Stimulated activated CD4-positive, alpha-beta T cell treated with anti-CD3 and anti-CD28 coated beads, Interleukin-1b, Interleukin-23, amount 100 ng/mL, for 4 hours (primary cell): ENCODE measurements at regions not wholly inside any gene's neighbourhood (a gene's known extent, or its start where the extent isn't known, plus 50 kb on each side); places are given as distances from the start of the nearest gene placed in this dataset.
"Not testable (repeated sequence)": the region's sequence is repeated elsewhere in the genome, so short reads cannot be mapped to it uniquely, and the experiment has no call there.

ENCODE experiments used
- DNase-seq, 2 donors: peaks; one replicate each; pipeline ENCODE4 v3.0.0-alpha.2; 2020; ENCODE audit warnings: low read depth in 2 of 2

- no peak for DNase-seq
These were observed 352.4 kb downstream of the CETN3 start for GRCh38 chr5:90056911-90057705.

- DNase-seq: no peak
These were observed 353.7 kb downstream of the CETN3 start for GRCh38 chr5:90055831-90056328.

- no peak for DNase-seq
These were observed 354.9 kb downstream of the CETN3 start for GRCh38 chr5:90054612-90055011.

GRCh38 chr5:90051756-90052155 lies 357.8 kb downstream of the CETN3 start:
- DNase-seq: no peak

GRCh38 chr5:90050103-90050502 lies 359.5 kb downstream of the CETN3 start:
- no peak for DNase-seq

- DNase-seq: no peak
These were observed 362.4 kb downstream of the CETN3 start for GRCh38 chr5:90047113-90047512.

GRCh38 chr5:90040082-90040481 lies 369.5 kb downstream of the CETN3 start:
- DNase-seq: not testable (repeated sequence)

- DNase-seq: no peak
These were observed 371.9 kb downstream of the CETN3 start for GRCh38 chr5:90037646-90038045.

- no peak for DNase-seq
These were observed 386.9 kb downstream of the CETN3 start for GRCh38 chr5:90022711-90023053.

- no peak for DNase-seq
These were observed 387.4 kb downstream of the CETN3 start for GRCh38 chr5:90022002-90022710.

GRCh38 chr5:90020575-90021538 lies 388.7 kb downstream of the CETN3 start:
- no peak for DNase-seq

GRCh38 chr5:90017239-90017638 lies 392.3 kb downstream of the CETN3 start:
- no peak for DNase-seq

- DNase-seq: no peak
These were observed 394.0 kb downstream of the CETN3 start for GRCh38 chr5:90015584-90016018.

- DNase-seq: no peak
These were observed 395.1 kb downstream of the CETN3 start for GRCh38 chr5:90014420-90014819.

GRCh38 chr5:90000351-90000750 lies 409.2 kb downstream of the CETN3 start:
- no peak for DNase-seq

- DNase-seq: no peak
These were observed 410.8 kb downstream of the CETN3 start for GRCh38 chr5:89998519-89999305.

GRCh38 chr5:89996890-89997289 lies 412.7 kb downstream of the CETN3 start:
- no peak for DNase-seq

GRCh38 chr5:89996335-89996734 lies 413.2 kb downstream of the CETN3 start:
- DNase-seq: no peak

GRCh38 chr5:89994266-89994665 lies 415.3 kb downstream of the CETN3 start:
- DNase-seq: no peak

GRCh38 chr5:89992201-89992600 lies 417.4 kb downstream of the CETN3 start:
- DNase-seq: no peak

GRCh38 chr5:89991592-89991991 lies 418.0 kb downstream of the CETN3 start:
- no peak for DNase-seq
